ENCODE measurements at regions not wholly inside any gene's neighbourhood (a gene's known extent, or its start where the extent isn't known, plus 50 kb on each side); places are given as distances from the start of the nearest gene placed in this dataset.

DNA sequence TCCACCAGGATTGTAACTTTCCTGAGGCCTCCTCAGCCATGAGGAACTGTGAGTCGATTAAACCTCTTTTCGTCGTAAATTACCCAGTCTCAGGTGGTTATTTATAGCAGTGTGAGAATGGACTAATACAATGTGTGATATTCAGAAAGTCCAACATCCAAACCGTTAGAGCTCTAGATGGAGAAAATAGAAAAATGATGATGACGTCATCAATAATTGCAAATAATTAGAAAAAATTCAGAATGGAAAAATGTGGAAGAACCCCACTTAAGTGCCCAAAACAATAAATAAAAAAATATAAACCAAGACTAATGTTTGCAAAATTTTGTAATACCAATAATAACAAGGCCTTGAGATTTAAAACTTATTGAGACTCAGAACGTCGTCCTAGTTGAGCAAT is 103.0 kb upstream of the PLPPR5 start:
- Histone ChIP-seq H3K18ac (ENCODE audit: insufficient read length, low read depth, low read length) (no peak overlapping the region), H3K79me1 (ENCODE audit: insufficient read depth, low read depth, low read length, poor library complexity, severe bottlenecking) (no peaks in the 10 kb centered on the region), H2BK20ac (ENCODE audit: low read depth, low read length, poor library complexity, severe bottlenecking) (no peak overlapping the region), H2BK15ac (ENCODE audit: low read depth, low read length) (no peak overlapping the region), H2BK5ac (ENCODE audit: insufficient read length, low read length) (no peak overlapping the region), H3K27ac (ENCODE audit: insufficient read length, low read depth, low read length) (no peak overlapping the region), H4K8ac (replicated peaks; ENCODE audit: insufficient read length, low read depth, low read length) (no peak overlapping the region), H3K4me2 (ENCODE audit: insufficient read depth, insufficient read length, low read length) (no peak overlapping the region), H4K91ac (ENCODE audit: insufficient read length, low read depth, low read length) (no peak overlapping the region), H3K4me1 (ENCODE audit: insufficient read depth, low read length) (no peaks in the 10 kb centered on the region), H3K14ac (ENCODE audit: insufficient read depth, low read length) (no peak overlapping the region), H3K9ac (ENCODE audit: extremely low read depth, insufficient read length, low read length) (no peak overlapping the region), H2AK5ac (ENCODE audit: insufficient read length, low read length) (no peak overlapping the region), H4K5ac (ENCODE audit: insufficient read length, low read depth, low read length) (no peak overlapping the region), H4K20me1 (ENCODE audit: control insufficient read depth, insufficient read depth, insufficient read length) (no peaks in the 10 kb centered on the region), H2BK120ac (ENCODE audit: low read depth, low read length, poor library complexity, severe bottlenecking) (no peak overlapping the region), H3K27me3 (ENCODE audit: insufficient read depth, low read length) (no peaks in the 10 kb centered on the region), H2BK12ac (ENCODE audit: insufficient read length, low read depth, low read length) (no peak overlapping the region), H3K4ac (ENCODE audit: low read depth, low read length) (no peak overlapping the region), H3K23me2 (ENCODE audit: insufficient read length, low read depth, low read length, poor library complexity, severe bottlenecking) (no peaks in the 10 kb centered on the region), H2AFZ (ENCODE audit: low read length) (no peak overlapping the region), H3T11ph (ENCODE audit: low read length) (no peak overlapping the region), H3K9me3 (ENCODE audit: control insufficient read depth, low read depth, low read length) (no peaks in the 10 kb centered on the region), H3K56ac (ENCODE audit: insufficient read length, low read depth, low read length) (no peak overlapping the region), H3K79me2 (ENCODE audit: insufficient read depth, low read length) (no peaks in the 10 kb centered on the region), H3K23ac (ENCODE audit: insufficient read length, low read depth, low read length) (no peak overlapping the region)
- Mint-ChIP-seq H3K36me3 (ENCODE audit: insufficient read depth in 1 of 3, low read depth in 3 of 3) (no peaks in the 10 kb centered on the region), H3K9me3 (no peaks in the 10 kb centered on the region; a peak in 3 of 5 replicates), H3K4me1 (peaks cover 9 to 12% of the 10 kb centered on the region in 2 experiments), H3K4me3 (no peak overlapping the region), H3K27ac (peak overlapping the region in 1 of 3 experiments; percentile 8; a peak in 2 of 7 replicates), H3K27me3 (ENCODE audit: low read depth) (no peaks in the 10 kb centered on the region)
- TF ChIP-seq, protein P1, sequence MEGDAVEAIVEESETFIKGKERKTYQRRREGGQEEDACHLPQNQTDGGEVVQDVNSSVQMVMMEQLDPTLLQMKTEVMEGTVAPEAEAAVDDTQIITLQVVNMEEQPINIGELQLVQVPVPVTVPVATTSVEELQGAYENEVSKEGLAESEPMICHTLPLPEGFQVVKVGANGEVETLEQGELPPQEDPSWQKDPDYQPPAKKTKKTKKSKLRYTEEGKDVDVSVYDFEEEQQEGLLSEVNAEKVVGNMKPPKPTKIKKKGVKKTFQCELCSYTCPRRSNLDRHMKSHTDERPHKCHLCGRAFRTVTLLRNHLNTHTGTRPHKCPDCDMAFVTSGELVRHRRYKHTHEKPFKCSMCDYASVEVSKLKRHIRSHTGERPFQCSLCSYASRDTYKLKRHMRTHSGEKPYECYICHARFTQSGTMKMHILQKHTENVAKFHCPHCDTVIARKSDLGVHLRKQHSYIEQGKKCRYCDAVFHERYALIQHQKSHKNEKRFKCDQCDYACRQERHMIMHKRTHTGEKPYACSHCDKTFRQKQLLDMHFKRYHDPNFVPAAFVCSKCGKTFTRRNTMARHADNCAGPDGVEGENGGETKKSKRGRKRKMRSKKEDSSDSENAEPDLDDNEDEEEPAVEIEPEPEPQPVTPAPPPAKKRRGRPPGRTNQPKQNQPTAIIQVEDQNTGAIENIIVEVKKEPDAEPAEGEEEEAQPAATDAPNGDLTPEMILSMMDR (conservative IDR thresholded peaks at IDR 0.05) = no peak
- WGBS (ENCODE audit: extremely low coverage, insufficient read length, low lambda C conversion rate) = no CpG with 5 or more reads among the region's 7 CpGs
- DNase-seq = no peak

All from H9 (cell line).